HCT116 (cell line): ENCODE measurements at regions not wholly inside any gene's neighbourhood (a gene's known extent, or its start where the extent isn't known, plus 50 kb on each side); places are given as distances from the start of the nearest gene placed in this dataset.

Source experiments
- CEBPB ChIP-seq: IDR thresholded peaks from 2 replicates; pipeline ENCODE4 v1.6.1; 2012; ENCODE audit warnings: low read depth
- CTCF ChIP-seq, 3 experiments: fragments of 200-600 bp in 1 of 3; sonication (generic) in 1 of 3; IDR thresholded peaks in 2 of 3; conservative IDR thresholded peaks in 1 of 3; 2 replicates each; pipeline ENCODE4 v1.5.1; 2012 to 2017; ENCODE audit warnings: low read depth in 2 of 3, low read length in 2 of 3, antibody characterized with exemption in 1 of 3, borderline replicate concordance in 1 of 3, control low read depth in 1 of 3, mild to moderate bottlenecking in 1 of 3, mixed read lengths in 1 of 3, mixed run types in 1 of 3, moderate library complexity in 1 of 3; ENCODE audit not compliant: insufficient read depth in 1 of 3
- EZH2 ChIP-seq: fragments of 200-600 bp; sonication (generic); IDR thresholded peaks from 2 replicates; pipeline ENCODE4 v1.6.1; 2017; ENCODE audit warnings: antibody characterized with exemption, mixed run types
- EZH2phosphoT487 ChIP-seq: fragments of 200-600 bp; IDR thresholded peaks from 2 replicates; pipeline ENCODE4 v1.6.1; 2018; ENCODE audit warnings: antibody characterized with exemption, borderline replicate concordance
- JUND ChIP-seq: IDR thresholded peaks from 2 replicates; pipeline ENCODE4 v1.6.1; 2012
- POLR2A ChIP-seq: IDR thresholded peaks from 2 replicates; pipeline ENCODE4 v1.7.0; 2011; ENCODE audit warnings: borderline replicate concordance; ENCODE audit not compliant: insufficient read depth, insufficient read length; ENCODE audit errors: extremely low read depth
- POLR2AphosphoS5 ChIP-seq: IDR thresholded peaks from 2 replicates; pipeline ENCODE4 v1.6.1; 2011; ENCODE audit warnings: mild to moderate bottlenecking, low read depth, low read length, moderate library complexity
- REST ChIP-seq: IDR thresholded peaks from 2 replicates; pipeline ENCODE4 v1.6.1; 2012; ENCODE audit warnings: low read depth
- SRF ChIP-seq: IDR thresholded peaks from 2 replicates; pipeline ENCODE4 v1.6.1; 2012; ENCODE audit warnings: low read depth
- TCF7L2 ChIP-seq: IDR thresholded peaks from 2 replicates; pipeline ENCODE4 v1.7.0; 2011; ENCODE audit warnings: borderline replicate concordance, inconsistent platforms; ENCODE audit not compliant: insufficient read depth, insufficient read length; ENCODE audit errors: extremely low read depth

GRCh38 chr2:144004742-144005141 lies 515.2 kb downstream of the ZEB2 start:
- TF ChIP-seq TCF7L2 (no peak), REST (no peak), JUND (no peak), CTCF (IDR thresholded peaks at IDR 0.05 in 2 of 3, conservative IDR thresholded peaks at IDR 0.05 in 1 of 3; ENCODE audit: borderline replicate concordance in 1 of 3, insufficient read depth in 1 of 3, low read depth in 2 of 3, low read length in 2 of 3) (no peak), EZH2 (no peak), SRF (no peak), EZH2phosphoT487 (no peak), CEBPB (no peak), POLR2A (no peak), POLR2AphosphoS5 (no peak)
